Ishikawa (cell line): ENCODE measurements at regions not wholly inside any gene's neighbourhood (a gene's known extent, or its start where the extent isn't known, plus 50 kb on each side); places are given as distances from the start of the nearest gene placed in this dataset.

Source experiments
- CEBPB ChIP-seq: IDR thresholded peaks from 2 replicates; pipeline ENCODE4 v1.6.1; 2012
- CREB1 ChIP-seq: IDR thresholded peaks from 2 replicates; pipeline ENCODE4 v1.6.1; 2012; ENCODE audit warnings: low read depth
- EGR1 ChIP-seq: IDR thresholded peaks from 2 replicates; pipeline ENCODE4 v1.6.1; 2012
- EP300 ChIP-seq: IDR thresholded peaks from 2 replicates; pipeline ENCODE4 v1.6.1; 2012; ENCODE audit warnings: borderline replicate concordance
- FOXM1 ChIP-seq: IDR thresholded peaks from 2 replicates; pipeline ENCODE4 v1.6.1; 2012; ENCODE audit warnings: low read depth, borderline replicate concordance
- MAX ChIP-seq: IDR thresholded peaks from 2 replicates; pipeline ENCODE4 v1.6.1; 2012
- NFIC ChIP-seq: IDR thresholded peaks from 2 replicates; pipeline ENCODE4 v1.6.1; 2012
- RAD21 ChIP-seq: IDR thresholded peaks from 2 replicates; pipeline ENCODE4 v1.6.1; 2012; ENCODE audit warnings: low read depth
- REST ChIP-seq: IDR thresholded peaks from 2 replicates; pipeline ENCODE4 v1.6.1; 2012; ENCODE audit warnings: low read depth, mild to moderate bottlenecking
- TAF1 ChIP-seq: IDR thresholded peaks from 2 replicates; pipeline ENCODE4 v1.6.1; 2012; ENCODE audit warnings: low read depth, mild to moderate bottlenecking
- TCF12 ChIP-seq: IDR thresholded peaks from 2 replicates; pipeline ENCODE4 v1.6.1; 2012; ENCODE audit warnings: low read depth
- TEAD4 ChIP-seq: IDR thresholded peaks from 2 replicates; pipeline ENCODE4 v1.6.1; 2012
- USF1 ChIP-seq: IDR thresholded peaks from 2 replicates; pipeline ENCODE4 v1.6.1; 2012
- YY1 ChIP-seq: IDR thresholded peaks from 2 replicates; pipeline ENCODE4 v1.6.1; 2012; ENCODE audit warnings: low read depth
- ZBTB7A ChIP-seq: IDR thresholded peaks from 2 replicates; pipeline ENCODE4 v1.6.1; 2012; ENCODE audit warnings: low read depth

DNA sequence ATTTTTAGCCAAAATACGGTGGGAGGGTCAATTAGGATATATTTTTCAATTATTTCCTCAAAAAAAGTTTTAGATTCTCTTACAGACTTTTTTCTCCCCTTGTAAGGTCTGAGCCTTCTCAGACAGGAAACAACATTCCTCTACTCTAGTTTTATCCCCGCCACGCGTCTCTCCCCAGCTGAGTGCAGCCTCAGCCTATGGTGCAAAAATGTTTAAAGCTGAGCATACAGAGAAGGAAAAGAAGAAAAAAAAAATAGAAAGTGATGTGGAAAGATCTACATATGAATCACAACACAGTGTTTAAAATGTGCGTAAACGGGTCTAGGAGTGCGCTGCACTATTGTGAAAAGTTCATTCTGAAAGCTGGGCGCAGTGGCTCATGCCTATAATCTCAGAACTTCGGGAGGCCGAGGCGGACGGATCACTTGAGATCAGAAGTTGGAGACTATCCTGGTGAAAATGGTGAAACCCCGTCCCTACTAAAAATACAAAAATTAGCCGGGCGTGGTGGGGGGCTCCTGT lies 159.0 kb downstream of the TRIM27 start:
- TF ChIP-seq FOXM1 (no peak), CEBPB (no peak), TCF12 (no peak), EGR1 (no peak), TEAD4 (no peak), EP300 (no peak), USF1 (no peak), MAX (no peak), TAF1 (no peak), RAD21 (no peak), REST (no peak), NFIC (no peak), CREB1 (no peak)

GRCh38 chr6:28765978-28766351 lies 157.8 kb downstream of the TRIM27 start:
- peak; percentile 55 for TF ChIP-seq REST
- no peak for TF ChIP-seq USF1
- no peak for TF ChIP-seq NFIC
- no peak for TF ChIP-seq CREB1

DNA sequence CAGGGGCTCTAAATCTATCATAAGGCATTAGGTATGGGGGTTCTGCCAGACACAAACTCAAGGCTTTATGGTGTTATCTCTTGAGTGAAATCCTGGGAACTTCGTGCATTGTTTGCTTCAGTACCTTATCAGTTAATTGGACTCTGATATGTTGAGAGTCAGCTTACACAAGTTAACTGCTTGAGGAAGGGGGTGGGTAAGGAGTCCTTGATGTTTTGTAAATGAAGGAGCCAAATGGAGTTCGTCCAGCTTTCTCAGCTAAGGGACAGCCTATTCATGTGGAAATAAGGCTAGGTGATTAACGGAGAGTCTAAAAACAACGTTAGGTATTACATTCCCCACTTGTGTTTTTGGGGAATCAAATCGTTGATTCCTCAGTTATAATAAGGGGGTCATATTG lies 157.4 kb downstream of the TRIM27 start:
- TF ChIP-seq CREB1, result no peak
- TF ChIP-seq CEBPB, result no peak
- no peak for TF ChIP-seq TEAD4
- no peak for TF ChIP-seq ZBTB7A
- no peak for TF ChIP-seq MAX
- no peak for TF ChIP-seq TCF12
- no peak for TF ChIP-seq USF1
- TF ChIP-seq RAD21, result no peak
- no peak for TF ChIP-seq FOXM1

DNA sequence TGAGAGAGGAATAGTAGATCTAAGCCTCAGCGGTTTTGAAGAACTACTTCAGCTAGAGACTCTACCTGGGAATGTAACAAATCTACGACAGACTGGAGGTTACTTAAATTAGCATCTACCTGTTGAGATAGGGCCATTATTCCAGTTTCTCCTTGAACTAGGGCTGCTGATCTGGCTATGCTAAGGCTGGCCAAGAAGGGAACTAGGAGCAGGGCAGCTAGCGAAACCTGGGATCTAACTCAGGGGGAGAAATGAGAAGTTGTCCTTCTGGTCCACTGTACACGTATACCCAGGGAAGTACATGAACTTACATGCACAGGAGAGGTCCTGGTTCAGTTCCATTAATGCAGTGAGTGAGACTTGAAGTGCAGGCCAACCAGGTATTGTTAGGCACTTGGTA lies 156.7 kb downstream of the TRIM27 start:
- TF ChIP-seq RAD21, result no peak
- no peak for TF ChIP-seq EP300
- no peak for TF ChIP-seq TCF12
- TF ChIP-seq CEBPB, result no peak
- TF ChIP-seq CREB1, result no peak
- no peak for TF ChIP-seq USF1

DNA sequence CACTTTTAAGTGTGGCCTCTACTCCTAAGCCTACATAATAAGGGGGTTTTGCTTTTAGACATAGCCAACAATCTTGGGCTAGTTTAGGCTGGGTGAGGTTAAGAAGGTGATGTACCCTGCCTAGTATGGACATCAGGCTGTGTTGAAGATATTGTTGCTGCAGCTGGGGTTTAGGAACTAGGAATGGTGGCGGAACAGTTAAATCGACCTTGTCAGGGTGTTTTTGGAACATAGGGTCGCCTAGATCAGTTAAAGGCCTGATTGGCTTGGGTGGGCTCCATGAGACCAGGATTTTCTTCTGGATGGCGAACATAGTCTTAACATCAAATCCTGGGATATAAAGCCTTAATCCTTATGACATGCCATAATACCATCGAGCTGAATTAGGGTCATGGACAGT lies 156.1 kb downstream of the TRIM27 start:
- TF ChIP-seq TEAD4 (no peak), TAF1 (no peak), USF1 (no peak), FOXM1 (no peak), YY1 (no peak), ZBTB7A (no peak), EGR1 (no peak), EP300 (no peak), RAD21 (no peak), REST (no peak), CEBPB (no peak), CREB1 (no peak), TCF12 (no peak), MAX (no peak), NFIC (no peak)
